ENCODE measurements at regions not wholly inside any gene's neighbourhood (a gene's known extent, or its start where the extent isn't known, plus 50 kb on each side); places are given as distances from the start of the nearest gene placed in this dataset.
"Not testable (repeated sequence)": the region's sequence is repeated elsewhere in the genome, so short reads cannot be mapped to it uniquely, and the experiment has no call there.

DNA sequence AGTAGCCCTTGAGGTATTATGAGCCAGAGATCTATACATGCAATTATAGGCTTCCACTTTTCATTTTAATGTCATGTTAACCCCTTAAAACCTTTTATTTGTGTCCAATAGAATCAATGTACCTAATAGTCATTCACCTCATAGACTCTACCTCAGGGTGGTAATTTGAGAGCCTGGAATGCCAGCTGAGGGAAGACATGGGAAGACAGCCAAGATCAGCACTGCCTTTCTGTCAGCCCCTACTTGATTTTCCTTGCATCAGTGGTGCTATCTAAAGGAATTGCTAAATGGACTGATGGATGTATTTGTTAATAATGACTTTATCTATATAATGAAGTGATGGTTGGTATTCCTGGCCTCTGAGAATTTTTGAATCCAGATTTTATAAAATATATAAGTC lies 113.3 kb upstream of the GBE1 start:
- DNase-seq, result no peak

- no peak for DNase-seq
Observed at GRCh38 chr3:81872566-81872965, 111.1 kb upstream of the GBE1 start.

GRCh38 chr3:81871358-81872155 lies 110.1 kb upstream of the GBE1 start:
- no peak for DNase-seq

DNA sequence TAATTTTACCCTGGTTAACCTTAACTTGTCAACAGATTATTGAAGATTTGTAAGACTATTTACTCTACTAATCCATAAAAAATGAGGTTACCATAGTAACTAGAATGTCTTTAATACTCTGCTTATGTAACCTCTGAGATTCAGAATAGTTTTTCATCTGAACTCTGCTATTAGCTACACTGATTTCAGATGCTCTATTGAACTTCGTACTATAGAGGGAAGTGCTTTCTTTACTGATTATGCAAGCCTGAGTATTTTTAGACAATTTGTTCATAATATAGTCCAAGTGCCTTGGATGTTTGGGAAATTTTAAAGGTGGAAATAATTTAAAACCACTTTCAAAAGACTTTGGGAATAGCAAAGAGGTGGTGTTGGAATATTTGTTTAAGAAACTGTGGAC lies 107.9 kb upstream of the GBE1 start:
- no peak for DNase-seq

- DNase-seq, result no peak
Observed at GRCh38 chr3:81868597-81868996, 107.2 kb upstream of the GBE1 start.

GRCh38 chr3:81867875-81868274 lies 106.4 kb upstream of the GBE1 start:
- no peak for DNase-seq

DNA sequence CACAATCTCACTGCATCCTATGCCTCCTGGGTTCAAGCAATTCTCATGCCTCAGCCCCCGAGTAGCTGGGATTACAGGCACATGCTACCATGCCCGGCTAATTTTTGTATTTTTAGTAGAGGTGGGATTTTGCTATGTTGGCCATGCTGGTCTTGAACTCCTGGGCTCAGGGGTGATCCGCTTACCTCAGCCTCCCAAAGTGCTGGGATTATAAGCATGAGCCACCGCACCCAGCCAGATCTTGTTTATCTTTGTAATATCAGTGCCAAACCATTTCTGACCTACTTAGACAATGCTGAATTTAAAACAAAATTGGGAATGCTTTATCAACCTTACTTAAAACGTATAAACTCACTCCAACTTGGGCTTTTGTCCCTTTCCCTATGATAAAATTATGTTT lies 103.7 kb upstream of the GBE1 start:
- not testable (repeated sequence) for DNase-seq

GRCh38 chr3:81864272-81864671 lies 102.8 kb upstream of the GBE1 start:
- no peak for DNase-seq

- DNase-seq, result no peak
Observed at GRCh38 chr3:81863756-81864155, 102.3 kb upstream of the GBE1 start.

DNA sequence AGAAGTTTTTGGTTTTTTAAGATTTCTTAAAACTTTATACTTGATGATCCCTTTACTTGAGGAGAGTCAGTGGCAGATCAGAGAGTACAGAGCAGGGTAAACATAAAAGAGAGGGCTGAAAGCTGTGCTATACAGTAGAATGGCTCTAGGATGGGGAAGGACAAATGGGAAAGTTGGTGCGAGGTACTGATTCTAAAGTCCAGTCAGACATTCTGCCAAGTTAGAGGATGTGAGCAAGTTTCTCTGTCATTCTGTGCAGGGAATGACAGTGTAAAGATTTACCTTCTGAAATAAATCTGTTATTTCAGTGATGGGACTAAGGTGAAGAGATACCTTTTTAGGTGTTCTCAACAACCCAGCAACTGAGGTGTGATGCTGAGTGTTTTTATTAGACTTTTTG lies 100.1 kb upstream of the GBE1 start:
- DNase-seq, result no peak

DNA sequence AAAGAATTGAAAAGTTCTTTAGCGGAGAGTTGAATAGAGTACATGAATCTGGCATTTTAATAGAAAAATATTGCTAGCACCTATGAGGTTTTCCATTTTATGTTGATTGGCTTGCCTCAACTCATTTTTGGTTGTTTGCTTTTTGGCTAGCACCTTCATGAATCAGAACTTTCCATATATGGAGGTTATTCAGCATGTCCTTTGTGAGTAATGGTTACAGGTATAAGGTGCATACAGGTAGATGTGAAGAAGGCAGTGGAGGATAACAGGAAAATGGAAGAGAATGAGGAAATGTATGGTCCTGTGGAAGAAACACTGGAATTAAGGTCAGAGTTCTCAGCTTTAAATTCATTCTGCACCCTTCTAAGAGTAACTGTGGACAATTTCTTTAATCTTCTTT lies 98.1 kb upstream of the GBE1 start:
- DNase-seq, result no peak

DNA sequence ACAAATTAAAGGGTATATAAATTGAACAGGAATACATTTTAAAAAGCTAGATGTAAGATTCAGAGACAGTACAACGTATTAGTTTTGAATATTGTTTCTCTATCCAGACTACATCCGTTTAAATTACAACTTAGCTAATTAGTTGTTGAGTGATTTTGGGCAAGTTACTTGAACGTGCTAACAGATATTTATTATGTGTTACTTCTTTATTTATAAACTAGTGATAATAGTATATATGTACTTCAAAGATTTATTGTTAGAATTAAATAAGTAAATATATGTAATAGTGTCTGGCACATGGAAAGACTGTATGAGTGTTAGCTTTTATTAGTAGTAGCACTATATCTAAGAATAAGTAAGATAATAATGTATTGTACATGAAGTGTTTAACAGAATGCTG lies 92.0 kb upstream of the GBE1 start:
- no peak for DNase-seq

DNA sequence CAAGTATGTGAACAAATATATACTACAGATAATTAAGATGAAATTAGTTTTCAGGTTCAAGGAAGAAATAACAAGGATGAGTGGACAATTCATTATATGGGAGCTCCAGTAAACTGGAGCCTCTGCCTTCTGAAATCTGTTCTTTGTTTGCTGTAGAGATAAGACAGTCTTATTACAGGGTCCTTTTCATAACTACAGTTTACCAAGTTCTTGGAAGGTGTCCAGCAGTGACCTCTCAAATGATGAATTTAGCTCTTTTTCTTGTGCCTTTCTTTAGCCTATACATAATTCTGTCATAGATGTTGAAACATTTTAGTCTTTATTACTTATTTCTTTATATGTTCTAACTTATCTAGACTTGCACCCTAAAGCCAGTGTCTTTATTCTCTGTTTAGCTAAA lies 89.7 kb upstream of the GBE1 start:
- DNase-seq, result no peak

DNA sequence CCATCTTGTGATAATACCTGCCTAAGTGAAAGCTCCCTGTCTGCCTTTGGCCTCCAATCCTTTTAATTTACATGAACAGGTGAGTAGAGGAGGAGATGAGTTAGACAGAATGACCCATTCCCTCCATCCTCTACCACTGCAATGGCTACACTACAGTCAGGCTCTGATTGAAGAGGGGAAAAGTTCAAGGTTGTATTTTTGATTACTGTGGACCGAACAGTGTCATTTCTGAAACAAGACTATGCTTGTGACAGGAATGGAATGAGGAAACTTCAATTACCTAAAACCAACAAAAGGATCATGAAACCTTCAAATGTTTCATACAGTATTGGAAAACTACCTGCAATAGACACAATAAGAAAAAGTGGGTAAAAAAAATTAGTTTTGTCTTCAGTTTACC lies 85.5 kb upstream of the GBE1 start:
- no peak for DNase-seq

DNA sequence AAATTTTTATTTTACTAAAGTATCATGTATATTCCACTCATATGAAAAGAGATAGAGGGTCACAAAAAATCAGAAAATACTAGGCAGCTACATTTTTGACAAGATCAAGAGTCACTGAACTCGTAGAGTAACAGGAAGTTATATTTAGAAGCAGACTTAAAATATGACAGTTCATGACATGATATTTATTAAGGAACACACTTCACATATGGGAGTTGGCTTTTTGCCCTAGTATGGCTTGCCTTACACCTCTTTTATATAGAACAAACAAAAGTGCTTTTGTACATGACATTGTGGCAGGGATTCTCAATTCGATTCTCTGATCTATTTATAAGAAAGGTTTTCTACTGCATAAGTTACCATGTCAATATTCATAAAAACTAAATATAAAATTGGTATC lies 80.1 kb upstream of the GBE1 start:
- DNase-seq, result no peak

DNA sequence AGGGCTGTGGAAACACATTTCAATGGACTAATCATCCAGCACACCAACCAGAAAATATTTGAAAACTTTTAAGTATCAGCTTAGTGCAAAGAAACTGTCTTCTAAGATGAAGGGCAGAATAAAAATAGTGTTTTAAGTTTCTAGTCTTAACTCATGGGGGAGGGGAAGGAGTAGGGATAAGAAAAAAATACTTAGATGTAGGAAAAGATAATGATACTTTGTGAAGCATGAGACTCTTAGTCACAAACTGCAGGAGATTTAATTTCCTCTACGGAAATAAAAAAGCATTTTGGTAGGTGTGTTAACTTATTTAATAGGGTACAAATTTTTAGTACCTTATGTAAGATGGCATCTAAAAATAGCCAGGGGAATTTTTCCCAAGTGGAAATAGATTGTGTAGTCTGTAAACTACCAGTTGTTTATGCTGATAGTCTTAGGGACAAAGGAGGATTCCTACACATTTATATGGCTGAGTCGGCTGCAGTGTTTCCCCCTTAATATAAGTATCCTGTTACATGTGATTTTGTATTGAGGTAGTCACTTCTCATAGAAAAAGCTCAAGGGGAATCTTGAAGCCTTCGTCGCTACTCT lies 78.2 kb upstream of the GBE1 start:
- DNase-seq, result no peak

DNA sequence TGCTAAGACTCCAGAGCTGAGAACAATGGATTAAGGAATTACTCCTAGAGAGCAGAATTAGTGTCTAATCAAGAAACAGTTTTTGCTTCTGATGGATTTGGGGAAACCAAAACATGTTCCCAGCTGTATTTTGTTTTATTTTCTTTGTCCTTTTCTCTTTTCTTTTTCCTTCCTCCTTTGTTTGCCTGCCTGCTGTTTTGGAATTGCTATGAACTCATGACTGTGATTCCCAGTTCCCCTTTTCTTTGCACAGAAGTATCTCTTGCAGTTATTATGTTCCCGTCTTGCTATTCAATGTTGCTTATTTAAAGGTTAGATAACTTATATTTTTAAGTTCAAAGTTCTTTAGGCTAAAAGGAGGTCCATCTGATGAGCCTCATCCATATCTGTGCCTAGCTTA lies 77.0 kb upstream of the GBE1 start:
- DNase-seq, result no peak

DNA sequence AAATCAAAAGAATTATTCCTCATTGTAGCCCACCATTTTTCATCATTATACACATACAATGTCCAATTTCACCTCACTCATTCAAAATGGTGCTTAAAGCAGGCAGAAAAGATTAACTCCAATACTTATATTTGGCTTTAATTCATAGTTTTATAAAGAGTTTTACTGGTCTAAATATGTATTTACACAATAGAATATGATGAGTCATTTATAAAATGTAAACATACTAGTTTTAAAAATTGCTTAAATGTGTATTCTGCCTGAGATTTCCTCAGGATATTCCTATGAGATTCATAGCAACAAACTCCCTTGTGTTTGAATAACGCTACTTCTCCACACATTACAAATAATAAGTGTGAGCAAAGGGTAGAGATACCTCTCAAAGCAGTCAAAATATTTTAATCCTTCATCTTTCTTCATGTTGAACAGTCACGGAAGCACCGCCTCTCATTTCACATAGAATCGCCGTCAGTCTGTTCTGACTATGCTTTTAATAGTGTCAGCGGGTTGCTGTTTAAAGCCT lies 75.7 kb upstream of the GBE1 start:
- DNase-seq, result no peak

GRCh38 chr3:81829937-81830336 lies 68.5 kb upstream of the GBE1 start:
- no peak for DNase-seq

DNA sequence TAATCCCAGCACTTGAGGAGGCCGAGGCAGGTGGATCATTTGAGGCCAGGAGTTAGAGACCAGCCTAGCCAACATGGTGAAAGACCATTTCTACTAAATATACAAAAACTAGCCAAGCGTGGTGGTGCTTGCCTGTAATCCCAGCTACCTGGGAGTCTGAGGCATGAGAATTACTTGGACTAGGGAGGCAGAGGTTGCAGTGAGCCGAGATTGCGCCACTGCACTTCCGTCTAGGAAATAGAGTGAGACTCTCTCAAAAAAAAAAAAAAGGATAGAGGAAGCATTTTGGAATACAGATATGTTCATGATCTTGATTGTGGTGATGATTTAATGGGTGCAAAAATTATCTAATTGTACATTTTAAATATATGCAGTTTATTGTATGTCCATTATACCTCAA lies 67.8 kb upstream of the GBE1 start:
- not testable (repeated sequence) for DNase-seq

DNA sequence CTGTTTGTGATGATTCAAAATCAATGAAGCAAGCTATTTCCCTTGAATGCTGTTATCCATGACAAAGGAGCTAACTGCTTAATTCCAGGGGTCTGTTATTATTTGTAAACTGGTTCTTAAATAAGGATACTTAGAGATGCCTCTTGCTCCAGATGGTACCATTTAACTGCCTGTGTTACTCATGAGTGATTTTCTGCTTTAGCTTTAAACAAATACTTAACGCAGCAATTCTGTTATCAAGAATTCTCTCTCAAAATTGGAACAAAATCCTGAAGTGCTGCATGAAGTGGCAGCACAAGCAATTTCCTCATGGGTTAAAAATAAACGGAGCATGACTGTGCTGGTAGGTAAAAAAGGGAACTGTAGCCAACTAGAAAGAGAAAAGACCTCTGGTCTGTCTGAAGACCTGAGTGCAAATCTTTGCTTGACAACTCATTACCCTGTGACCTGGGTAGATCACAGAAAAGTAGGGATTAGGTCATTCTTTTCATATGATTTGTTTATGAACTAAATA lies 62.5 kb upstream of the GBE1 start:
- DNase-seq, result no peak

DNA sequence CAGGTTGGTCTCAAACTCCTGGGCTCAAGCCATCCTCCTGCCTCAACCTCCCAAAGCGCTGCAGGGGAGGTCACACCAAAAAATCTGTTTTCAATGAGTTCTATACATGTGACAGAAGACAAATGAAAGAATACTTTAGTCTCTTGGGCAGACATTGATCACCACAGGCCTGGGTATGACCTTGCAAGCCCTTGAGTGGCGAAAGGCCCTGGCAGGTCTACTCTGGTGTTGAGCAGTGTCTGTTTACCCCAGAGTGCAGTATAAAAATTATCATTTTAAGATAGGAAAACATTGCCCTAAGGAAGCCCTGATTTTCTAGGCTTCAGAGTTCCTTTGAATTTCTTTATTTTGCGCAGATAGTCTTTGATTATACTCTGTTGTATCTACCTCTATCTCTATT lies 61.6 kb upstream of the GBE1 start:
- no peak for DNase-seq

GRCh38 chr3:81816473-81817250 lies 55.2 kb upstream of the GBE1 start:
- DNase-seq, result no peak

DNA sequence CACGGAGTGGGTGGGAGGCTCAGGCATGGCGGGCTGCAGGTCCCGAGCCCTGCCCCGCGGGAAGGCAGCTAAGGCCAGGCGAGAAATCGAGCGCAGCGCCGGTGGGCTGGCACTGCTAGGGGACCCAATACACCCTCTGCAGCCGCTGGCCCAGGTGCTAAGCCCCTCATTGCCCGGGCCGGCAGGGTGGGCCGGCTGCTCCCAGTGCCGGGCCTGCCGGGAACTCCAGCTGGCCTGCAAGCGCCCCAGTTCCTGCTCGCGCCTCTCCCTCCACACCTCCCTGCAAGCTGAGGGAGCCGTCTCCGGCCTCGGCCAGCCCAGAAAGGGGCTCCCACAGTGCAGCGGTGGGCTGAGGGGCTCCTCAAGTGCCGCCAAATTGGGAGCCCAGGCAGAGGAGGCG lies 50.7 kb upstream of the GBE1 start:
- not testable (repeated sequence) for DNase-seq

All from NCI-H1417 treated with DMSO at 0.1 percent for 48 hours (cell line).